OCI-M1 (cell line): ENCODE measurements at regions not wholly inside any gene's neighbourhood (a gene's known extent, or its start where the extent isn't known, plus 50 kb on each side); places are given as distances from the start of the nearest gene placed in this dataset.

Experiments used
- DNase-seq: peaks from one replicate; lab custom pipeline; 2025; lab: John Stamatoyannopoulos, UW

DNA sequence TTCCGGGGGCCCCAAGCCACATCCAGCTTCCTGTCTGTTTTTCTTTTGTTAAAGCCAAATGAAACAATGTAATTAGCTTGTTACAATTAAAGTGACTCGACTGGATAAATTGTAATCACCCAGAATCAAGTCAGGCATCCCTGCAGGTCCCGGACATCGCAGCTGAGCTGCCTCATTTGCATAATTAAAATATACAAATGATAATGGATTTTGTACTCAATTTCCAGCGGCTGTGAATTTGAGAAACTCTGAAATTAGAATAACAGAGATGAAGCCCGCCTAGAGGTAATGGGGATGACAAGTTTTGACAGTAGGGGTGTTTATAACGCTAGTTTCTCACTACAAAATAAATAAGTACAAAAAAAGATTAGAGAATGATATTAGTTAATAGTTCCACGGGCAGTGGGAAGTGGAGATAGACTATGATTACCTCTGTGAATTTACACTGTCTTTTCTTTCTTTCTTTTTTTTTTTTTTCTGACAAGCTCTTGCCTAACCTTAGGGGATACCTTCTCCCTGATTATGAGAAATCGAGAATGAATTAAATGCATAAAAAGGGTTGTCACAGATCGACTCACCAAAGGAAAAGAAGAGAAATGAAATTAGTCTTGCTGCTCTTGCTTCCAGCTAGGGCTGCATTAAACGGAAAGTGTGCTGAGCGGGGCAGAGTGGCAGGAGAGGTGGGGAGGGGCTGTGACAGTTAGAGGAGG is 82.6 kb upstream of the SKOR2 start:
- no peak for DNase-seq

DNA sequence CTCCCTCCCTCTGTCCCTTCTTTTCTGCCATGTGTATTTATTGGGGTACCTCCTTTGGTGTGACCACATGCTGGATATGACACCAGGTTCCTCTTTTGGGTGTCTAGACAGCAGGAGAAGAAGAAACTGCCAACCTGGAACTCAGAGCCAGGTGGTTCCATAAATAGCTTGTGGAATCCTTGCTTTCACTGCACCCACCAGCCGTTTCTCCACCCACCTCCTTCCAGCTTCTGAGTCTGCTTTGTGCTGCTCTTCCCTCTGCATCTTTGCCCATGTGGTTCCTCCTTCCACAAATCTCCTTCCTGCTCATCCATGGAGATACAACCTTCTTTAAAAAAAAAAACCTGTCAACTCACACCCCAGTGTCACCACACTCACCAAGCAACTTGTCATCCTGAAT is 80.2 kb upstream of the SKOR2 start:
- DNase-seq: no peak

DNA sequence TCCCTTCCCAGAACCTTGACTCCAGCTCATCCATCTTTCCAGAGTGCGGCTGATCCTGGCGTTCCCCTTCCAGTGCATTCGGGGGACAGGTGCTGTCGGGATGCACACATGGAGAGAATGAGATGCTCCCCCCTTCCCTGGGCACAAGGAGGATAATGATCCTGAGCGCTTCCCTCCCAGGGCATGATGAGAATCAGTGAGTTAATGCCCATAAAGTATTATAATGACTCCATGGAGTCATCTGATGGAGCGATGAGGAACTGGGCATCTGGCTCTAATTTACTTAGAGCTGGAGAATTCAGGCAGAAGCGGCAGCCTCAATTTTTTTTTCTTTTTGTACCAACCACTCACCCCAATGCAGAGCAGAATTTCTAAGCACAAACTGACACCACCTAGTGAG is 79.6 kb upstream of the SKOR2 start:
- no peak for DNase-seq

DNA sequence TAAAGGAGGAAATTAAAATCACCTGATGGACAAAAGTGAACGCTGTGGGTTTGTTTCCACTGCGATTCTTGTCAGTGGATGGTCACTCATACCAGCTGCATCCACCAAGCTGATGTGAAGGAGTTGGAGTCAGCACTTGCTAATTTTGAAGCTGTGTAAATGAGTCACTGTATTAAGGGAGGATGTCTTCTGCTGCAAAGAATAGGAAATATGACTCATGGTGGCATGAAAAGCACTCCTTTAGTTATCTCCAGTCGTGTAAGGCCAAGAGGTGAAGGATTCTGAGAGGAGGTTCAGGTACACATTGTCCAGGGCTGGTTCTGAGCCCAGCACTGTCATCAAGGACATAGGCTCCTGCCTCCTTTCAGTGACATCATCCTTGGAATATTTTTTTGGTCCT is 71.7 kb upstream of the SKOR2 start:
- DNase-seq: no peak

DNA sequence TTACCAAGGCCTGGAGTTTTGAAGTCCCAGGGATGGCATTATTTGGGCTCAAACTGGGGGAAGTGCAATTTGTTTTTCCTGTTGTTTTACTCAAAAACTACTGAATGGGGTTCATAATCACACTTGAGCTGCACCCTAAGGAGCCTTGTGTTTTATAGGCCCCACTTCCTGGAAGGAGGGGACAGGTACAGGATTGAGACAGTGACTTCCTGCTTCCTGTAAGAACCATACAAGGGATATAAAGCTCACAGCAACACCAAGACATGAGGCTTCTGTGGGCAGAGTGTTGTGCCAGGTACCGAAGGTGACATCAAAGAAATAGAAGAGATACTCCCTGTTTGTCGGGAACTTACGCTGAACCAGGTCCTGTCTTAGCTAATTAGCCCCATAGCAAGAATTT is 70.4 kb upstream of the SKOR2 start:
- no peak for DNase-seq

DNA sequence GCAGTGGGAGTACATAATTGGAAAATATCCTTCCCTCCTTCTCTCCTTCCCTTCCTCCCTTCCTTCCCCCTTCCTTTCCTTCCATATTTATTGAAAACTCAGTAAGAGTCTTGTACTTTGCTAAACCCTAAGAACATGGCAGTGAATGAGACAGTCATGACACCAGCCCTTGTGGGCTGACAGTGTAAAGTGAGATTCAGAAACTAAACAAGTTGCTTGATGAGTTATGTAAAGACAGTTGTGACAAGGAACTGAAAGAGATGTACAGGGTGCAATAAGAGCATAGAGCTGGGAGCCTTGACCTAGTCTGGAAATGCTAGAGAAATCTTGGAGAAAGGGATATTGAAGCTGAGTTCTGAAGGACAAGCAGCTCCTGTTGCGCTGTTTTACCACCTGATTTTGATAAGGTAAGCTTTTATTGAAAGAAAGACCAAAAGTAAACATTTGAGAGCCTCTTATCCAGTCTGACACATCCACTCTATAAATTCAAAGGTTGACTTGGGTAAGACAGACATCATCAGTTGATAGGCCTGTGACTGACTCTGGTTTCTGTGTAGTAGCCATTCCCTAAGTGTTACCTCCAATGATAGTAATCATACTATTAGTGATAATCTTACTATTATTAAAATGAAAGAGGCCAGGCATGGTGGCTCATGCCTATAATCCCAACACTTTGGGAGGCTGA is 66.5 kb upstream of the SKOR2 start:
- no peak for DNase-seq

DNA sequence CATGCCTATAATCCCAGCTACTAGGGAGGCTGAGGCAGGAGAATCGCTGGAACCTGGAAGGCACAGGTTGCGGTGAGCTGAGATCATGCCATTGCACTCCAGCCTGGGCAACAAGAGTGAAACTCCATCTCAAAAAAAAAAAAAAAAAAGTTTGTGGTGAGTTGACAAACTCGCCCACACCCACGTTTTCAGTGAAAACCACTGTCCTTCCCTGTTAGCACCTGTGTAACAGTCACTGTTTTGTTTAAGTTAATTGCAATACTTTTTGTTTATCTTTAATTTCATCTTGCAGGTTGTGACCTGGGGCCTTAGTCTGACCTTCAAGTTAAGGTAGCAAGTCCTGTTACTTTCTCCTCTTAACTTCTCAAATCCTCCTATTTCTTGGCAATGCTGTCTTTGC is 65.5 kb upstream of the SKOR2 start:
- no peak for DNase-seq

DNA sequence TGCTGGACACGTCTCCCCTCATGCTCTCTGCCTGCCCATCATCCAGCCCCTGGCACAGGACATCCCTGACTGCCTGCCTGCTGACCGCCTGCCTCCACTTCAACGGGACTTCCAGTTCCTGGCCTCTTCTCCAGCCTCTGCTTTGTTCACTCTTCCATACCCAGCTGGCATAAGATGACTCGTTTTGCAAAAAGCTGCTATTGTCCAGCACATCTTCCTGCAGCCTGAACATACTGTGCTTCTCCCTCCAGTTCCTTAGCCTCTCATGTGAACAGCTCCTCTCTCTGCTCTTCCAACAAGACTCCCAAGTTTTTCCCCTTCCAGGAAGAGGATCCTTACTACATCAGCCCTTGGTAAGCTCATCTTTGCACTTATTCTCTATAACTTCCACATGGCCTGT is 62.4 kb upstream of the SKOR2 start:
- no peak for DNase-seq

DNA sequence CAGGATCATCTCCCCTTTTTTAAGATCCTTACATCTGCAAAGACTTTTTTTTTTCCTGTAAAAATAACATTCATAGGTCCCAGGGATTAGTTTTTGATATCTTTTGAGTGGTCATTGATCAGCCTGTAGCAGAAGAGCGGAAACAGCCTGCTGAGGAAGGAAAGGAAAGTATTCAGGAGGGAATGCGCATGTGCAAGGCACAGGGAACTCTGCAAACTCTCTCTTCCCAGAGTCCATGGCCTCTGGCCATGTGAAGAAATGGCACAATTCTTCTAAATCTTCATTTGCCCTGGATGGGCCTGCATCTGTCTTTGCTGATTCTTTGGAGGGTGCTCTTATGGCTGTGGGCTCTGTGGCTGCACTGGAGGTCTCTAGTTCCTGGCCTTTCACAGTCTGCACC is 60.1 kb upstream of the SKOR2 start:
- DNase-seq: no peak
